Activated T-cell treated with anti-CD3 and anti-CD28 coated beads, Interleukin-2, amount 50 U/mL, for 24 hours (primary cell): ENCODE measurements at regions not wholly inside any gene's neighbourhood (a gene's known extent, or its start where the extent isn't known, plus 50 kb on each side); places are given as distances from the start of the nearest gene placed in this dataset.

ENCODE experiments used
- DNase-seq: peaks from one replicate; pipeline ENCODE4 v3.0.0-alpha.2; 2020
- H3K27ac Mint-ChIP-seq: 2 replicates; pipeline ENCODE4 v1.8.0; 2020; ENCODE audit warnings: mild to moderate bottlenecking, mixed read lengths
- H3K27me3 Mint-ChIP-seq: 2 replicates; pipeline ENCODE4 v1.8.0; 2020; ENCODE audit warnings: mixed read lengths
- H3K36me3 Mint-ChIP-seq: 2 replicates; pipeline ENCODE4 v1.8.0; 2020; ENCODE audit warnings: low read depth, mixed read lengths
- H3K4me1 Mint-ChIP-seq: 2 replicates; pipeline ENCODE4 v1.8.0; 2020; ENCODE audit warnings: low read depth, mixed read lengths
- H3K4me3 Mint-ChIP-seq: 2 replicates; pipeline ENCODE4 v1.8.0; 2020; ENCODE audit warnings: mild to moderate bottlenecking, moderate library complexity, mixed read lengths
- H3K9me3 Mint-ChIP-seq: 2 replicates; pipeline ENCODE4 v1.8.0; 2020; ENCODE audit warnings: mixed read lengths

- no peak for DNase-seq
- Mint-ChIP-seq H3K9me3 (no peaks in the 10 kb centered on the region), H3K4me1 (peaks cover 12% of the 10 kb centered on the region), H3K4me3 (no peak overlapping the region), H3K36me3 (no peaks in the 10 kb centered on the region), H3K27me3 (no peaks in the 10 kb centered on the region), H3K27ac (no peak overlapping the region)
These were observed 311.8 kb upstream of the B3GALT2 start for GRCh38 chr1:193498088-193498655.

GRCh38 chr1:193494368-193494767, 308.0 kb upstream of the B3GALT2 start:
- Mint-ChIP-seq H3K27ac (no peak overlapping the region), H3K4me1 (peaks cover 32% of the 10 kb centered on the region), H3K36me3 (peaks cover 8% of the 10 kb centered on the region), H3K4me3 (no peak overlapping the region), H3K27me3 (no peaks in the 10 kb centered on the region), H3K9me3 (peaks cover 20% of the 10 kb centered on the region)
- DNase-seq = no peak

- DNase-seq = no peak
- Mint-ChIP-seq H3K9me3 (peaks cover 45% of the 10 kb centered on the region), H3K36me3 (peaks cover 15% of the 10 kb centered on the region), H3K4me1 (peaks cover 46% of the 10 kb centered on the region), H3K27ac (no peak overlapping the region), H3K4me3 (no peak overlapping the region), H3K27me3 (no peaks in the 10 kb centered on the region)
These were observed 302.8 kb upstream of the B3GALT2 start for GRCh38 chr1:193489191-193489590.

- no peak for DNase-seq
- Mint-ChIP-seq H3K36me3 (peaks cover 19% of the 10 kb centered on the region), H3K4me3 (no peak overlapping the region), H3K9me3 (peaks cover 50% of the 10 kb centered on the region), H3K4me1 (peaks cover 34% of the 10 kb centered on the region), H3K27ac (no peak overlapping the region), H3K27me3 (no peaks in the 10 kb centered on the region)
These were observed 301.3 kb upstream of the B3GALT2 start for GRCh38 chr1:193487722-193488121.

GRCh38 chr1:193486671-193487229, 300.3 kb upstream of the B3GALT2 start:
- Mint-ChIP-seq H3K4me3 (no peak overlapping the region), H3K36me3 (peaks cover 19% of the 10 kb centered on the region), H3K4me1 (peaks cover 26% of the 10 kb centered on the region), H3K9me3 (peaks cover 50% of the 10 kb centered on the region), H3K27ac (peak overlapping the region; percentile 15), H3K27me3 (no peaks in the 10 kb centered on the region)
- DNase-seq = no peak

- DNase-seq = no peak
- peaks cover 40% of the 10 kb centered on the region for H3K9me3 Mint-ChIP-seq
- H3K36me3 Mint-ChIP-seq = peaks cover 38% of the 10 kb centered on the region
- no peak overlapping the region for H3K4me3 Mint-ChIP-seq
- H3K27me3 Mint-ChIP-seq = no peaks in the 10 kb centered on the region
- H3K4me1 Mint-ChIP-seq = peaks cover 56% of the 10 kb centered on the region
- peak overlapping the region; percentile 42 for H3K27ac Mint-ChIP-seq
These were observed 294.3 kb upstream of the B3GALT2 start for GRCh38 chr1:193480755-193481154.

GRCh38 chr1:193479187-193479586, 292.8 kb upstream of the B3GALT2 start:
- Mint-ChIP-seq H3K4me3 (peak overlapping the region; percentile 9), H3K27me3 (no peaks in the 10 kb centered on the region), H3K4me1 (peaks cover 64% of the 10 kb centered on the region), H3K36me3 (peaks cover 34% of the 10 kb centered on the region), H3K27ac (peak overlapping the region; percentile 87), H3K9me3 (peaks cover 35% of the 10 kb centered on the region)
- DNase-seq = peak; percentile 55

GRCh38 chr1:193476748-193477147, 290.3 kb upstream of the B3GALT2 start:
- DNase-seq = no peak
- Mint-ChIP-seq H3K27ac (no peak overlapping the region), H3K4me1 (peaks cover 68% of the 10 kb centered on the region), H3K27me3 (no peaks in the 10 kb centered on the region), H3K4me3 (no peak overlapping the region), H3K36me3 (peaks cover 36% of the 10 kb centered on the region), H3K9me3 (peaks cover 43% of the 10 kb centered on the region)

GRCh38 chr1:193473932-193474331, 287.5 kb upstream of the B3GALT2 start:
- H3K4me3 Mint-ChIP-seq = no peak overlapping the region
- no peak for DNase-seq
- H3K9me3 Mint-ChIP-seq = peaks cover 28% of the 10 kb centered on the region
- peaks cover 42% of the 10 kb centered on the region for H3K4me1 Mint-ChIP-seq
- peaks cover 25% of the 10 kb centered on the region for H3K36me3 Mint-ChIP-seq
- H3K27me3 Mint-ChIP-seq = no peaks in the 10 kb centered on the region
- no peak overlapping the region for H3K27ac Mint-ChIP-seq

GRCh38 chr1:193472838-193473398, 286.5 kb upstream of the B3GALT2 start:
- Mint-ChIP-seq H3K9me3 (peaks cover 27% of the 10 kb centered on the region), H3K4me1 (peaks cover 34% of the 10 kb centered on the region), H3K36me3 (peaks cover 26% of the 10 kb centered on the region), H3K4me3 (no peak overlapping the region), H3K27ac (no peak overlapping the region), H3K27me3 (no peaks in the 10 kb centered on the region)
- no peak for DNase-seq

GRCh38 chr1:193472430-193472829, 286.0 kb upstream of the B3GALT2 start:
- Mint-ChIP-seq H3K4me3 (no peak overlapping the region), H3K36me3 (peaks cover 22% of the 10 kb centered on the region), H3K9me3 (peaks cover 27% of the 10 kb centered on the region), H3K27me3 (no peaks in the 10 kb centered on the region), H3K27ac (no peak overlapping the region), H3K4me1 (peaks cover 30% of the 10 kb centered on the region)
- DNase-seq = no peak

- DNase-seq = no peak
- no peaks in the 10 kb centered on the region for H3K27me3 Mint-ChIP-seq
- H3K4me3 Mint-ChIP-seq = no peak overlapping the region
- H3K27ac Mint-ChIP-seq = no peak overlapping the region
- peaks cover 26% of the 10 kb centered on the region for H3K4me1 Mint-ChIP-seq
- H3K9me3 Mint-ChIP-seq = peaks cover 27% of the 10 kb centered on the region
- H3K36me3 Mint-ChIP-seq = peaks cover 21% of the 10 kb centered on the region
These were observed 285.6 kb upstream of the B3GALT2 start for GRCh38 chr1:193471981-193472380.

- no peak for DNase-seq
- H3K27ac Mint-ChIP-seq = no peak overlapping the region
- H3K36me3 Mint-ChIP-seq = no peaks in the 10 kb centered on the region
- H3K4me3 Mint-ChIP-seq = peak overlapping the region; percentile 61
- H3K4me1 Mint-ChIP-seq = peaks cover 45% of the 10 kb centered on the region
- H3K27me3 Mint-ChIP-seq = no peaks in the 10 kb centered on the region
- no peaks in the 10 kb centered on the region for H3K9me3 Mint-ChIP-seq
These were observed 277.0 kb upstream of the B3GALT2 start for GRCh38 chr1:193463326-193463932.

GRCh38 chr1:193462629-193463320, 276.4 kb upstream of the B3GALT2 start:
- no peak for DNase-seq
- Mint-ChIP-seq H3K27ac (peak overlapping the region; percentile 31), H3K9me3 (no peaks in the 10 kb centered on the region), H3K4me1 (peaks cover 47% of the 10 kb centered on the region), H3K27me3 (no peaks in the 10 kb centered on the region), H3K36me3 (no peaks in the 10 kb centered on the region), H3K4me3 (peak overlapping the region; percentile 61)

GRCh38 chr1:193458628-193459027, 272.2 kb upstream of the B3GALT2 start:
- H3K9me3 Mint-ChIP-seq = no peaks in the 10 kb centered on the region
- H3K36me3 Mint-ChIP-seq = no peaks in the 10 kb centered on the region
- no peak overlapping the region for H3K27ac Mint-ChIP-seq
- no peaks in the 10 kb centered on the region for H3K27me3 Mint-ChIP-seq
- no peak for DNase-seq
- H3K4me1 Mint-ChIP-seq = peaks cover 41% of the 10 kb centered on the region
- peak overlapping the region; percentile 45 for H3K4me3 Mint-ChIP-seq
